NOMO-1 treated with DMSO at 0.1 percent for 48 hours (cell line): ENCODE measurements at regions not wholly inside any gene's neighbourhood (a gene's known extent, or its start where the extent isn't known, plus 50 kb on each side); places are given as distances from the start of the nearest gene placed in this dataset.

Source experiments
- DNase-seq: peaks from one replicate; lab custom pipeline; 2025; ENCODE audit not compliant: unreplicated experiment; lab: John Stamatoyannopoulos, UW

- no peak for DNase-seq
These were observed 293.0 kb upstream of the PLXNA2 start for GRCh38 chr1:208537198-208537597.

GRCh38 chr1:208538078-208538477 is 293.9 kb upstream of the PLXNA2 start:
- no peak for DNase-seq

- DNase-seq: no peak
These were observed 294.4 kb upstream of the PLXNA2 start for GRCh38 chr1:208538587-208538986.

GRCh38 chr1:208540724-208541123 is 296.5 kb upstream of the PLXNA2 start:
- no peak for DNase-seq

GRCh38 chr1:208541225-208541855 is 297.2 kb upstream of the PLXNA2 start:
- no peak for DNase-seq

GRCh38 chr1:208542309-208542708 is 298.1 kb upstream of the PLXNA2 start:
- no peak for DNase-seq

- no peak for DNase-seq
These were observed 299.9 kb upstream of the PLXNA2 start for GRCh38 chr1:208544053-208544452.

GRCh38 chr1:208544794-208545193 is 300.6 kb upstream of the PLXNA2 start:
- DNase-seq: peak; percentile 0

GRCh38 chr1:208551024-208551423 is 306.8 kb upstream of the PLXNA2 start:
- no peak for DNase-seq

GRCh38 chr1:208551633-208552320 is 307.6 kb upstream of the PLXNA2 start:
- DNase-seq: no peak

- no peak for DNase-seq
These were observed 308.7 kb upstream of the PLXNA2 start for GRCh38 chr1:208552928-208553327.

- no peak for DNase-seq
These were observed 312.3 kb upstream of the PLXNA2 start for GRCh38 chr1:208556461-208556860.

- DNase-seq: no peak
These were observed 313.0 kb upstream of the PLXNA2 start for GRCh38 chr1:208557046-208557722.

GRCh38 chr1:208557723-208558094 is 313.5 kb upstream of the PLXNA2 start:
- no peak for DNase-seq

- DNase-seq: no peak
These were observed 315.6 kb upstream of the PLXNA2 start for GRCh38 chr1:208559597-208560329.

- DNase-seq: no peak
These were observed 318.2 kb upstream of the PLXNA2 start for GRCh38 chr1:208562151-208562960.

- DNase-seq: no peak
These were observed 320.3 kb upstream of the PLXNA2 start for GRCh38 chr1:208564466-208564865.

GRCh38 chr1:208565756-208566440 is 321.7 kb upstream of the PLXNA2 start:
- DNase-seq: no peak

- no peak for DNase-seq
These were observed 325.0 kb upstream of the PLXNA2 start for GRCh38 chr1:208569181-208569580.

GRCh38 chr1:208570362-208570761 is 326.2 kb upstream of the PLXNA2 start:
- DNase-seq: no peak
